GM19238 (cell line): ENCODE measurements at regions not wholly inside any gene's neighbourhood (a gene's known extent, or its start where the extent isn't known, plus 50 kb on each side); places are given as distances from the start of the nearest gene placed in this dataset.

Experiments
- DNase-seq: peaks from one replicate; pipeline ENCODE4 v3.0.0; 2011; ENCODE audit warnings: low spot score; ENCODE audit not compliant: insufficient read length

DNA sequence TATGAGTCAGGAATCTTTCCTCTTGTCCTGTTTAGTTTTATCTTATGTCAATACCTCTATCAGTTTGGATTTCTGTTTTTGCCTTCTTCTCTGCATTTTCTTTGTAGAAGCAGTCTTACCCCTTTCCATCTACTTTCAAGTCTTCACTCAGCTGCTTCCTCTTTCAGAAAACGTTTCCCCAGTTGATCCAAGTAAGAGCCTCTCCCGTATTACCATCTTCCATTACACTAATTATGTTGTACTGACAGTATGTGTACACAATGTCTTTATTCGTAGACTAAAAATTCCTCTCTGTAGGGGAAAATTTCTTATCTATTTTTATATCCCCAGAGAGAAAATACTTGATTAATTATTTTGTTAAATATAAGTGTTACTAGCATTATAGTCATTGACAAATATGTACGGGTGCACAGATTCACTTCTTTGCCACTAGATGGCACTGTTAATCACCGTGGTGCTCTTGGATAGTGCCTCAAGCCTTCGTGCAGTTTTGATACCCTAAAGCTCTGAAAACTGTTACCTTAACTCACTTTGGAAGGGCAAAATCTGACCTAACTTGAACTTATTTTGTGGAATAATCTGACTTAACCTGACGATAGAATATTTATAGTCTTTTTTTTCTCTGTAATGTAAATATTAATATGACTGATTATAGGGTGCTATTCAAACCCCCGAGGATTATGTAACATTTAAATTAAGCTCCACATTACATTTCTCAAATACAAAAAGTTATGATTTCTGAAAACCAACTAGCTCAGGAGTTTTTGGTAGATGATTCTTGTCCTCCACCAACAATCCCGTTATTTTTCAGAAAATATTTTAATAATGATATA lies 74.2 kb upstream of the POU1F1 start:
- peak; percentile 13 for DNase-seq

DNA sequence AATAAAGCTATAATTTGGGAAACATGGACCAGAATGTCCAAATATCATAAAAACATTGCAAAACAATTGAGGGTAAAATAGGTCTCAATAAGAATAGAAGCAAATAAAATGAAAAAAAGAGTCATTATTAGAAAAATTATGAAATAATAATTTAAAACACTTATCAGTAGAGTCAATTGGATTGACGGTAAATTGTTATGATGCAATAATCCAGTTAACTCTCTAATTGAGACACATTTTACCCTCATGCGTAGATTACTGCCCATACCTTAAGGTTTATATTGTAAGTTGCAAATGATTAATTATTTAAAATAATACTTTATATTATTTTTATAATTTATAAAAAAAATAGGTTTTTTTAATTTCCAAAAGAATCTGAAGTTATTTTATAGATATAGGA lies 73.4 kb upstream of the POU1F1 start:
- DNase-seq = no peak

DNA sequence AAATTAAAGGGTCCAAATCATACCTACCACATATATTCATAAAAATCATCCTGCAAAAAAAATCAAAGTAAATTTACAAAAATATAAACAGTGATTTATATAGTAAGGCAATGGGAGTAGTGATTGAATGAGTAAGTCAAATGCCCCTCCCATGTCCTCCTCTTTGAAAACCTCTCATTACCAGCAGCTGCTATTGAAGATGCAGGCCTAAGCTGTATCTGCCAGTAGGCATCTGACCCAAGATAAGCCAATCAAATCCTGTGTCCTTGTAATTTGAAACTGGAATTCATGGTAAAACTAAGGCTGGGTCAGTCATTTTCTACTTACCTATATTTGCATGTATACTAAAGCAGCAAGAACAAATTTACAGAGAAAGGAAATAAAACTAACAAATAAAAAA lies 60.4 kb upstream of the POU1F1 start:
- no peak for DNase-seq

DNA sequence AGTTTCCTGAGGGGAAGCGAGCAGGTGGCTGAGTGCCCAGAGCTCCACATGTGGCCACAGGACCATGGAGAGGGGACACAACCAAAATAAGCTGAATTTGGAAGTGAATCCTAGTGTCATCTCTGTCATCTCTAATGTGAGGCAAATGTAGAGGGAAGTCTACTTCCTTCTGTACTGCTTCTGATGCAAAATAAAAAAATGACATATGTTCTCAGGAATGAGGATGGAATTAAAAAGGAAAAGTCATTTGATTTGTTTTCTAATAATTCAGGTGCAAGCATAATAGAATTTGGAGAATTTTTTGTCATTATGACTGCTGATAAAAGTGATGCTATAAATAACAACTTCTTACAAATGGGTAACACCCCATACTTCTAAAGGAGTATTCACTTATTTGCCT lies 59.5 kb upstream of the POU1F1 start:
- no peak for DNase-seq

DNA sequence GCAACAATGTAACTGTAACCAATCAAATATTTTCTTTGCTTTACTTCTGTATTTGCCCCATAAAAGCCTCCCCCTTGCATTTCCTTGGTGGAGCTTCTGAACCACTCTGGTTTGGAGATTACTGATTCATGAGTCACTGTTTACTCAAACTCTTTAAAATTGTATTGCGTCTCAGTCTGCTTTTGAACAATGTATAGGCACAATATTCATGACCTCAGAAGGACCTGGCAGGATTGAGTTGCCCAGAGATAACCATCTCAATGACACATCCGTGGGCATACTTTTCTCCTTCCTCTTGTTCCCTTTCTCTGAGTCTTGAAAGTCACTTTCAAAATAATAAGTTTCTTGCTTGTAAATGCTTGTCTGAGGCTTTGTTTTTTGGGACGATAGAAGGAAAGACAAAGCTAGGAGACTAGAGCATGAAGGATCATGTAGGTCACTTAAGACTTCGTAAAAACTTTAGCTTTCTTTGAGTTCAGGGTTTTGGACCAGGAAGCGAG lies 57.1 kb upstream of the POU1F1 start:
- no peak for DNase-seq

DNA sequence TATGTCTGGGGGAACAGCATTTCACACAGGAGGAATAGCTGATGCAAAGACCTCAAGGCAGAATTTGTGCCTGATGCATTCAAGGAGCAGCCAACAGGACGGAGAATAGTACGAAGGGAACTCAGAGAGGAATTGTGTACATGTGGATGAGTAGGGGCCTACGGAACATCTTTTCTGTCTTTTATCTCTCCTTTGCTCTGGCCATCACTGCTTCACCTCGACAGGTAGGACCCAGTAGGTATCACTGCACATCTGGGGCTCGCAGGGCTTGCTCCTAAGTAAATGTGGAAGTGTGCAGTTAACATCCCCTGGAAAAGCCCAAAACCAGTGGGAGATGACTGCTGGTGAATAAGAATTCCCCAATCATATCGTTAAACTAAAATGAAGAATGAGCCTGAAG lies 56.4 kb upstream of the POU1F1 start:
- DNase-seq = no peak

DNA sequence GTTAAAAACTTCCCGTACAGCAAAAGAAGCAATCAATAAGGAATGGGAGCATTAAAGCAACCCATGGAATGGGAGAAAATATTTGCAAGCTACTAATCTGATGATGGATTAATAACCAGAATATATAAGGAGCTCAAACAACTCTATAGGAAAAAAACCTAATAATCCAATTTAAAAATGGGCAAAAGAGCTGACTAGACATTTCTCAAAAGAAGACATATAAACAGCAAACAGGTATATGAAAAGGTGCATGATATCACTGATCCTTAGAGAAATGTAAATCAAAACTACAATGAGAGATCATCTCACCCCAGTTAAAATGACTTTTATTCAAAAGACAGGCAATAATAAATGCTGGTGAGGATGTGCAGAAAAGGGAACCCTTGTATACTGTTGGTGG lies 52.7 kb upstream of the POU1F1 start:
- no peak for DNase-seq
